DMS 273 (cell line): ENCODE measurements at regions not wholly inside any gene's neighbourhood (a gene's known extent, or its start where the extent isn't known, plus 50 kb on each side); places are given as distances from the start of the nearest gene placed in this dataset.

Experiments used
- DNase-seq: peaks from one replicate; lab custom pipeline; 2025; ENCODE audit not compliant: unreplicated experiment; lab: John Stamatoyannopoulos, UW

DNA sequence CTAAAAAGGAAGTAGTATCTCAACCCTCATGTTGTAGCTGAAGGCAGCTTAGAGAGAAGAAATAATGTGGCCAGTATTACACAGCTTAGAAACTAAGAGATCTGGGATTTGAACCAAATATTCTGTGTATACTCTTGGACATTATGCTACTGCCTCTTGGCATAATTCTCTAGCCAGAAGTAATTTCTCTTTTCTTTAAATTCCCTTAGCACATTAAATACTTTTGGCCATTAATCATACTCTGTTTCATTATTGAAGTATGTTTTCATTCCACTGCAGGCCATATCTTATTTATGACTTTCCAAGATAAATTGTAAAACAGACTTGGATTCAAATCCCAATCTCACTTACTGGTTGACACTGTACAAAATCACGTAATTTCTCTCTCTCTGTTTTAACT, 181.3 kb upstream of the SPAG17 start:
- no peak for DNase-seq

DNA sequence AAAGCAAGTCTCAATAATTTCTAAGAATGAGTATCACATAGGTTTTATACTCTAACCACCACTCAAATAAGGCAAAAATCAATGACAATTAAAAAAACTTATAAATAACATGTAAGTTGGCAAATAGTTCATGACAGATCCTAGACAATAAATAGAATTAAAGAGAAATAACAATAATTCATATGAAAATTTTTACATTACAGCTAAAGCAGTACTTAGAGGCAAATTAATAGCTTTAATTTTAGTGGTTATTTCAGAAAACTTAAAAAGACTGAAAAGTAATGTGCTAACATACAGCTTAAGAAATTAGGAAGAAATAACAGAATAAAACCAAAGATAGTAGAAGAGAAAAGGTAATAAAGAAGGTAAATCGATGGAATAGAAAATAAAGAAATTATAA, 179.9 kb upstream of the SPAG17 start:
- no peak for DNase-seq

DNA sequence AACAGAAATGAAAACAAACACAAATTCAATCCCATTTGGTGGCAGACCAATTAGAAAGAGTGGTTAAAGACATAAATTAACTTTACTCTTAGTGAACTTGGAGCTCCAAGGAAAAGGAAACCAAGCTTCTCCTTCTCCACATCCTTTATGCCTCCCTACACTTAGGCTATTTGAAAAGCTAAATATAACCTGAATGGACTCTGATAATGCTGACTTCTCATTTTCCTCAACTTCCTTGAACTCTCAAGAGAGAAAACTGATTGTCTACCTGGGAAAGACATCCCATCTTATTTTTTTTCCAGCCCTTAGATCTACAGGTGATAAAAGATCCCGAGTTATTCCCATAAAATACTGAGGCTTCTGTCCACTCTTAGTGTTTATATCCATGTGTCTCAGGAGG, 178.4 kb upstream of the SPAG17 start:
- DNase-seq, result no peak

DNA sequence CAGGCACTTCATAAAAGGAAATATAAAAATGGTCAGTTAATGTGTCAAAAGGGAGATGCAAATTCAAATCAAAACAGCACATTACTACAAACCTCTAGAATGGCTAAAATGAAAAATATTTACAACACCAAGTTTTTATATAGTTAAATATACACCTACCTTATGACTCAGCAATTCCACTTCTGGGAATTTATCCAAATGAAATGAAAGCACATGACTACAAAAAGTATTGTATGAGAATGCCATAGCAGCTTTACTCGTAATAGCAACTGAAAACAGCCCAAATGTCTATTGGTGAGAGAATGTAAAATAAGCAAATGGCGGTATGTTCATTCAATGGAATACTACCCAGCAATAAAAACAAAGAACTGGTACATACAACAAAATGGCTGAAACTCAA, 175.8 kb upstream of the SPAG17 start:
- DNase-seq, result no peak

DNA sequence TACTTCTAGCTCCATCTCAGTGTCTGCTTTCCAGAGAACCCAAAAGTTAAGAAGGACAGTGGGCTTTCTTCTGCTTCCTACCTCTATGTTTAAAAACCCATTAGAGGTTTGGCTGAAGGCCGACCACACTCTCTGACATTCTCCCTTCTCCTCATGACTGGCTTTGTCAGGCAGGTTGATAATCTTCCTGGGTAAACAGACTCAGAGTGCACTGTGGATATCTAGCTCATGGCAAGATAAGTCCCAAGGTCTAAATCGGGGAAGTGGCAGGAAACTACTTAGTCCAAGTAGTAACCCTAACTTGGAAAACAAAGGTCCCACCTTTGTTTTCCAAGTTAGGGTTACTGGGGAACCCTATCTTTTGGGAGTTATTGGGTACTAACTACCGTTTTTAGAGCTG, 161.9 kb upstream of the SPAG17 start:
- no peak for DNase-seq

DNA sequence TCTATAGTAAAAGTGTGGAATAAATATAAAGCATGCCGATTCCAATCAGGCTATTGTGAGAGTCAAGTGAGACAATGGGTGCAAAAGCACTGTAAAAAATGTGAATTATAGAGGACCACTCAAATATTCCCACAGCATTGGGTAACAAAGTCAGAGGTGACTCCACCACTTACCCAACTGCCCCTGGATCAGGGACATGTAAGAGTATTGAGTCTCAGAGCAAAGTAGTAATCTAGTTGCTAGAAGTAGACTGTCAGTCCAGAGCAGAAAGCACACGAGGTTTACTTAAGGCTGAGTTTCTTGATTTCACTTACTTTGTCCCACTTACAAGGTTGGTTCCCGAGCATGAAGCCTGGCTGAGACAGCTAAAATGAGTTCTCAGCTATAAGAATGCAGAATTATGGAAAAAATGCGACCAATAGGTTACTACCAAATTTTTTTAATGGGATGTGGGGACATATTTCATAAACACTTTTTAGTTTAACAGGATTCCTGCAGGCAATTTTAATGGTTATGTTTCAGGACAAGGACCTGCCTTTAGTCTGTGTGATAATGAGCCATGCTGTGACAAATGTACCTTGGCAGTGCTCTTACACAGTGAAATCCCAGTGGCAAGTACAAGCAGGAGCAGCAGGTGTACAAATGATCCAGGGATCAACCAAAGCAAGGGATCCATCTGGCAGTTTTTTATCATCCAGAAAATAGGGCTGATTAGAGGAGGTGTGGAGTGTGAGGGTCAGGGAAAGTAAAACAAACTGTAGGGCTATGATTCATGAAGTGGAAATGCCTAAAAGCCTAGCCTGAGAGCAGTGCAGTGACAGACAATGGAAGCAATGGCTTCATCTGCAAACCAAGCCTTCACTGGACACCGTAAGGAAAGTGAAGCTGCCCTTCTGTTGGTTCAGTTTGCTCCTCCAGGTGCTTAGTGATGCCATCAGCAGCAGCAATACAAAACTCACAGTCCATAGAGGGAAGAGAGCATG, 156.2 kb upstream of the SPAG17 start:
- peak; percentile 50 for DNase-seq

DNA sequence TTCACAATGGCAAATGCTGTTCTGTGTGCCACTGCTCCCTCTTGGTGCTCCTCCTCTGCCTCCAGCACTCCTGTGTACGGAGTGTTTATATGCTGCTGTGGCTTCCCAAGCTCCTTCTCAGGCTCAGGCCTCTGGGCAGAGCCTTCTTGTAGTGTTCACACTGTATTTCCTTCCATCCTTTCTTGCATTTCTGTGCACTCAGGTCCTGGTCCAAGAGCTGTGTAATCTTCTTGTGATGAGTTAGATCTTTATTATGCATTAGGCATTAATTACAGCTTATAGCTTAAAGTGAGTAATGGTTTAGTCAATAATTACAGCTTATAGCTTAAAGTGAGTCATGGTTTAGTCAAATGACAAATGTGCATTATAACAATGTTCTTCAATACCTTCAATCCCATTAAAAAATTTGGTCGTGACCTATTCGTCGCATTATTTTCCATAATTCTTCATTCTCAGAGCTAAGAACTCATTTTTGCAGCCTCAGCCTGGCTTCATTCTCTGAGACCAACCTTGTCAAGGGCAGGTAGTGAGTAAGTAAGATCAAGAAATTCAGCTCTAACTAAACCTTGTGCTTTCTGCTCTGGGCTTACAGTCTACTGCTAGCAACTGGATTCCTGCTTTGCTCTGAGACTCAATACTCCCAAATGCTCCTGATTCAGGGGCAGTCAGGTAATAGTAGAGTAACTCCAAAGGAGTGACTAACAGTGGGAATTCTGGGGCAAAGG, 154.5 kb upstream of the SPAG17 start:
- DNase-seq, result no peak

DNA sequence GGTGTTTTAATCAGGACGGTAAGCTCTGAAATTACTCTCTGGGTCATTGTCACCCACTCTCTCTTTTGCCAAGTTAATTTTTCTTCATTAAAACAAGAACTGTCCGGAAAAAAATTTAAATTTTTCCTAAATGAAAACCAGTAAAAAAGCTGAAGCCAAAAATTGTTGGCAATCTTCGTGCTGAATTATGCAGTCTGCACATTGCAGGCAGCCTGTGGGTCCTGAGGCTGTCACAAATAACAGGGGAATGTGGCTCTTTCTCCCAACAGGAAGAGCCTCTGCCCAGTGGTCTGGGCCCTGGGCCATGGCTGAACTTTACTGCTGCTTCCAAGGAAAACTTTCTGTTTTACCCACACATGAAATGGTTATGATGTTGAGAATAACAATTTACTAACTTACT, 153.9 kb upstream of the SPAG17 start:
- DNase-seq, result no peak

DNA sequence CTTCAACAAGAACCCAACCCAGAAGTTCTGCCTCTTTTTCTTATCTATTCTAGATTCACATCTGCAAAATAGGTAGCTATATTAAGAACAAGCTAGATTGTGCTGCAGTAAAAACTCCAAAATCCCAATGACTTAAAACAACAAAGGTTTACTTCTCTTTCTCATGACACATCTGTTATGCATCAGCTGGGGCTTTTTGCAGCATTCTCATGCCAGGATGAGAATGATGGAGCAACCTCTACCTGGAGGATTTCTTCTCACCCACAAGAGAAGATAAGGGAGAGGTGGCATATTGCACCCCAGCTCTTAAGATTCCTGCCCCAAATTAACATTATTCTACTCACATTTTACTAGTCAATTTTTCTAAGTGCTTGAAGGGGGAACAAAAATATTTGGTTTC, 152.3 kb upstream of the SPAG17 start:
- DNase-seq, result no peak

DNA sequence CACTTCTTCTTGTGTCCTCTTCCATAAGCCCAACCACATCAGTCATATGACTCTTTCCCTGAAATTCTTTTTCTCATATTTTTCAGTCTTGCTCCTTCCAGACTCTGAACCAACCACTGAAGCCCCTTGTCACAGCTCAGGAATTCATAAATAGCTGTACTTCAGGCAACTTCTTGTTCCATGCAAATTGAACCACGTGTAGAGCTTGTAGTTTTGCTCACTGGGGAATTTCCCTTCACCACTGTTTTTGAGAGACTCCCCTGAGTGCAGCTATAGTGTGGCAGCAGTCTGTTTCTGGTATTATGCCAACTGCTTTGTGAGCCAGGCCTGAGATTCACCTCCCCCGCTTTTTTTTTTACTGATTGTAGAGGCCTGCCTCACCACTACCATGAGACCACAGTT, 150.3 kb upstream of the SPAG17 start:
- peak; percentile 67 for DNase-seq

DNA sequence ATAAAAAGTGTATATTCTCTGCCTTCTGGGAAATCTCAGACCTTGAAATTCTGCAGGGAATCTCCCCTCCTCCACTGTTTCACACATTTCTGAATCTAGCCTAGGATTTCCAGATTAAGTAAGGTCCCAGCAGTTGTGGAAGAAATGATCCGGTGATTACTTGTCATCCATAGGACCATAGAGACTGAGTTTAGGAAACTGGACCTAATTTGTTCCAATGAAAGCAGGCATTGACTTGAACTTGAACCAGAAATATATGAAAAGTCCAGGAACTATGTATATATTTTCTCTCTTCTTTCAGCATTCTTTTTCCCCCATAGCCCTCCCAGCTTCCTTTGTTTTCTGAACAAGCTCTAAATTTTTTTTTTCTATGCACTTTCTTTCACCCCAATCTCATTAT, 149.5 kb upstream of the SPAG17 start:
- no peak for DNase-seq

DNA sequence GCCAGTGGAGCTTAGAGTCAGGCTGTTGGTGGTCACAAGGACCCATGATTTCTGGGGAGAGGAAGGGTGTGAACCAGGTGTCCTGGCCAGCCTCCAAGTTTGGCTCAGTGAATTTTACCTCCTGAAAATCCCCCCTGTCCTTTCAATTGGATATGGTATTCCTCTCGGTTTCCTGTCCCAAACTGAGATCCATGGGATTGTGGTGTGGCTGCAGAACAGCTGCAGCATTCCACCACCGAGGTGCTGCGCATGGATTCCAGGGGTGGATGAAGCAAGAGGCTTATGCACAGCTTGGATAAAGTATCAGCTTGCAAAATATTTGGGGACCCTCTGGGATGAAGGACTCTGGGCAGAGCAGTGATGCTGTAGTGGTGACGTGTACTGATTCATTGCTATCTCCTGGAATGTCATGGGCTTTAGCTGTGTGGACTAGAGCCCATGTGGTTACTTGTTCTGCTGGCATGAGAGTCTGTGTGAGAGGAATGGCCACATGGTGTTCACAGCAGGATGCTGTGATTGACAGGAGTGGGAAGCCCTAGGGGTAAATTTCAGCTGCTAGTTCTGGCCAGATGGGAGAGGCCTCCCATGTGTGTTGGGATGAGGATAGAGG, 148.7 kb upstream of the SPAG17 start:
- DNase-seq, result peak; percentile 89

DNA sequence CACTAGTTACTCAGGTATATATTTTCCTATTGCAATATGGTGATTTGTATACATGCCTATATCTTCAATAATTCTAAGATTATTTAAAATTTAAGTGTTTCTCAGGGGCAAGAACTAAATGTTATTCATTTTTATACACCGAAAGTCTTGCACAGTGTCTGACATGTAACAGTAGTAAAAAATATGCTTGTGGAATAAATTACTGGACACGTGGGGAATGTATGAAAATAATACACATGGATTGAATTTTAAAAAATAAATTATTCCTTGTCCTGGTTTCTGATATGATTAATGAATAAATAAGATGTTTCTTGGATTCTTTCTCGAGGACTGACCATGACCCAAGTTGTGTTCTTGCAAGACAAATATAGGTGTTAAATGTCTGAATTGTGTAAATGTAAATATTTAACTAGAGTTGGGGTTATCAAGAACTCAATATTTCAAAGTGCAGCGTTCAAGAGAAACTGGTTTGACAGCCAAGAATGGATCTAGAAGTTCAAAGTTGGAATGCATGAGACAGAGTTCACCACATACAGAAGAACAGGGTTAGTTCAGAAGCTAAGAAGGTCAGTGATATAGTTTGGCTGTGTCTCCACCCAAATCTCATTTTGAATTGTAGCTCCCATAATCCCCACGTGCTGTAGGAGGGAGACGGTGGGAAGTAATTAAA, 142.1 kb upstream of the SPAG17 start:
- no peak for DNase-seq

DNA sequence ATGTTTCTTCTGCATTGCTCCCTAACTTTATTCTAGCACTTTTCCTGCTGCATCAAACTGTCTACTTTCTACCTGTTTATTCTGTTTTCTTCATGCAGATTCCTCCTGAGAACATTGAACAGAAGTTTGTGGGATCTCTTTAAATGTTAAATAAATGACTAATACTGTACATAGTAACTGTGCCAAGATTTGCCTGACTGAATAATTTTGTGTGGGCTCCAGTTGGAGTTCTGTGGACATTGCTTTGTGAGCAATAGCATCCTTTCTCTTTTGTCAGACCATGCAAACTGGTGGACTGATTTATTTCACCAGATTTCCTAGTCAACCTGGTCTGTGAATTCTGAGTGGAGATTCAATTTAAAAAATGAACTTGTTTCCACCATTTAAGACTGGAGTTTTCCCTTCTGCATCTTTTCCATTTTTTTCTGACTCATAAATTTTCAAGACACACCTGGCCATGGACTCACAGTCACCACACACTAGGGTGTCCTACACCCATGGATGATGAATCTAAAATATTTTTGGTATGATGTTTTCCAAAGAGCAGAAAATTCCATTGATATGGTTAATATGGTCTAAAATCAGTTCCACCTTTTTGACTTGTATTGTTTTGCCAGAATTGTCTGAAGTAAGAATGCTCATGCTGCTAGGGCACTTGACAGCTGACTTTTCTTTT, 140.7 kb upstream of the SPAG17 start:
- DNase-seq, result no peak

DNA sequence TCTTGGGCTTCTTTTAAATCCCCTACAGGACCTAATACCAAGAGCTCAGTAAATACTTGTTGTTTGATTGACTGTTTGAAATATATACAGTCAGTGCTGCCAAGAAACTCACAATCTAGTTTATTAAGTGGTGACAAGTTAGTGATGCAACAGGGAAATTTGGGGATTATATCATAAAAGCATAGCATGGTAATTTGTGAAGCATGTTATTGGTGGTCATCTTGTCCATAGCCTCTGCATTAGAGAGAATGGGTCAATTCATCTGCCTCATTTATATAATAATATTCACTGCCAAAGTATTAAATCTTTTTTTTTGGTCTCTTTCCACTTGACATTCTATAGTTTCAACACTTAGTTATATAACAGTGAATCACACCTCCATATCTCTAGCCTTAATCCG, 138.2 kb upstream of the SPAG17 start:
- DNase-seq, result no peak

DNA sequence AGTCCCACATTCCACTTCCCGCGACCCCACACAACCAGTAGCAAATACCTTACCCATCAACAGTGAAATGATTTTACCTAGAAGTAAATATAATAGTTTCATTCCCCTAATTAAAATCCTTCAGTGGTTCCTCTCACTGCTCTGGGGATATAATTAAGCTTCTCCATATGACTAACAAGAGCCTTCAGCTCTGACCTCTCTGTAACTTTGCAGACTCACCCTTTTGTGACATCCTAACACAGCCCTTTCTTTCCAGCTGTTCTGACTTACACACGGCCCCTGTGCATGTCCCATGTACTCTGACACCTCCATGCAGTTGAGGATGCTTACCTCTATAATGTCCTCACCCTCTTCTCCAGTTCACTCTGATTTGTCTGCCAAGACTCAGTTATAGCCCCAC, 137.3 kb upstream of the SPAG17 start:
- no peak for DNase-seq

DNA sequence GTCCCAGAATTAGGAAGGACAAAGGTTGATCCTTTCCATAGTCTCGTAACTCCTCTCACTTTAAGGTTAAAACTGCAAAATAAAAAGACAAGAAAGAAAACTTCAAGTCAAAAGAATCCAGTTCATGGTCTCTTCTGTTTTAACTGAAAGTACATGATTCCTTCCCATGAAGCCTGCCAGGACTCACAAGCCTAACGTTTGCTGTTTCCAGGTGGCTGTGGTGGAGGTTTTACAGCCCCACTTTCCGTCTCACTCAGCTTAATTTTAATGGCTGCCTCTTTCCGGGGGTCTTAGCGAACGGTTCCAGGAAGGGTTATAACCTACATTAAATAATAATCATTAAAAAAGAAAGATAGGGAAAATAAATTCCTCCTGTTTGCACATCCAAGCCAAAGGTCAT, 136.8 kb upstream of the SPAG17 start:
- no peak for DNase-seq

DNA sequence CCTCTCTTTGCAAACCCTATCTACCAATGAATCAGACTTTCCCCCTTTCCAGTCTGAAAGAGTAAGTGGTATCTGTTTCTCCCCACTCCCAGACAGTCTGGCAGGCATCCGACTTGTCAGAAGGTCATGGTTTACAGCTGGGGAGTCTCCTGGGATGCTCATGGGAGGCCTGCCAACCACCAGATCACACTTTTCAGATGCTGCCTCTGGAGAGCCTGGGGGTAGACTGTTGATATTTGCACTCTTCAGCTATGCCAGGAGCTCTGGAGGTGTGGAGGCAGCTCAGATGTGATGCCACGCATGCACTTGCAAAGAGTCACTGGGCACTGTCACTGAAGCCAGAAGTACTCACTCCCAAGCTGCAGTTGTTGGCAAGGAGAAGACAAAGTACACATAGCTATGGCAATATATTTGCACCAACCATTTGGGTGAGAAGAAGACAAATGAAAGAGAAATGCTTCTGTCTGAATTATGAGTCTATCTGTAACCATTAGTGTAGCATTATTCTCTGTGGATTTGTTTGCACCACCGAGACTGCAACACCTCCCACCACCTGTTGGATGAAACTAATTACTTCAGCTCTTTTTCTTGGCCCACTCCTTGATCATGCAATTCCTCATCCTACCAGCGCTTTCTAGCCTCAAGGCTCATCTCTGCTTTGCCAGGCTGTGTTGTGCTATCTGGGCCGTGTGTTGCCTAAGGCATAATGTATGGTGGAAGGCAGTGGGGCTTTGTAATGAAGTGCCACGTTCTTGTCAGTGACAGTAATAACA, 133.0 kb upstream of the SPAG17 start:
- peak; percentile 86 for DNase-seq

DNA sequence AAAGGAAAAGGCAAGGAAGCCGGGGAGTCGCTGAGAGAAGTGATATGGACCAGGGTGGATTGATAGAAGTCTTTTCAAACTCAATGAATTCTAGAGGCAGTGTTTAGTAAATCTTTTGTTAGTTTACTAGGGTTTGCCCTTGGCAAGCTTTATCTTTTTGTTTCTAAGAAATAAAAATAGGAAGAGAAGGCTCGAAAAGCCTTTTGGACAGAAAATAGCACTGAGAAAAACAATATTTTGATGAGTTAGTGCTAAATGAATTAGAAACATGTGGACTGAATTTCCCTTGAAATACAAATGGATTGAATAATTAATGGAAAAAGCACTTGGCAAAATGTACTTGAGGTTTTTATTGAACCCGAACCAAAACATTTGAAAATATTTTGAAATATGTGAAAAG, 121.8 kb upstream of the SPAG17 start:
- DNase-seq, result no peak

DNA sequence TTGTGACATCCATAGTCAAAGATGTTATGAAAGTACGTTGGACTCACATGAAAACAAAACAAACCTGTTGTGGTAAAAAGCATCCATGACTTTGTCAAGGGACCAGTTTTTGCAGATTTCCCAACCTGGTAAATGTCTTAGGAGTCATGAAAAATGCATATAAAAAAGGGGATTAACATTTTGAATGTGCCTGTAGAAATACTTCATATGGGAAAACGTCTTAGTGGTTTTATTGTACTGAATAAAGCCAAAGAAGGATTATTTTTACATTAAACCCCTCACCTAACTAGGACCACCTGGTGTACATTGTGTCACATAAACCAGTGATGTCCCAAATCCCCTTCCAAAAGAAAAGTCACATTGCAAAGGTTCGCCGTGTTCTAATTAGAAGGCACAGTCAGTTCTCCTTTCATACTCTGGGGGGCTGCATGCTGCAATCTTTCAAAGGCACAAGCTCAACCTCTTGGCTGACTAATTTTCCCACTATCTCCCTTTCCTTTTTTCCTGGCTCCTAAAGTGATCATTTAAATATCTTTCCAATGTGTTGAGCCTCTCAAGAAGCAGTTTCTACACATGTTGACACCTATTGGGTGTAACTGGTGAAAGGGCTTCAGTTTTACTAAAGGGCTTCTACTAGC, 119.8 kb upstream of the SPAG17 start:
- DNase-seq, result peak; percentile 46
